ENCODE measurements at regions not wholly inside any gene's neighbourhood (a gene's known extent, or its start where the extent isn't known, plus 50 kb on each side); places are given as distances from the start of the nearest gene placed in this dataset.

DNA sequence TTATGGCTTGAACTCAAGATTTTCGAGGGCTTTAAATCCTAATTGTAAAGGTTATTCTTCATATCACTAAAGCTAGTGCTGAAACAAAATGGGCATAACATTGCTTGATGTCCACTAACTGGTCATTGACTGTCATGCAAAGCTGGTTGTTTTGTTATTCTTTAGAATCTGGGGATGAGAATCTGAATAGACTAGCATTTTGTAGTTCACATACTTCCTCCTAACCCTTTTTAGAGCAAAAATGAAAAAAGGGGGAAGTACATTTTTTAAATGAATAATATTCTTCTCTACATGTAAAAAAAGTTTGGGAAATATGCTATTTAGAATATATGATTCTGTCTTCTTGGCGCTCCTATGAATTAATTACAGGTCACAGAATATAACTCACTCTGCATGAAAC is 72.2 kb upstream of the HMCN1 start:
- TF ChIP-seq POLR2A (IDR thresholded peaks at IDR 0.05) (no peak), CTCF (IDR thresholded peaks at IDR 0.05) (no peak)

Data from tibial nerve (tissue), 3 donors.